NCI-H460 (cell line): ENCODE measurements at regions not wholly inside any gene's neighbourhood (a gene's known extent, or its start where the extent isn't known, plus 50 kb on each side); places are given as distances from the start of the nearest gene placed in this dataset.
"Not testable (repeated sequence)": the region's sequence is repeated elsewhere in the genome, so short reads cannot be mapped to it uniquely, and the experiment has no call there.

Experiments
- DNase-seq: peaks from one replicate; pipeline ENCODE4 v3.0.0-alpha.2; 2016; ENCODE audit warnings: low read depth; ENCODE audit errors: extremely low read depth

DNA sequence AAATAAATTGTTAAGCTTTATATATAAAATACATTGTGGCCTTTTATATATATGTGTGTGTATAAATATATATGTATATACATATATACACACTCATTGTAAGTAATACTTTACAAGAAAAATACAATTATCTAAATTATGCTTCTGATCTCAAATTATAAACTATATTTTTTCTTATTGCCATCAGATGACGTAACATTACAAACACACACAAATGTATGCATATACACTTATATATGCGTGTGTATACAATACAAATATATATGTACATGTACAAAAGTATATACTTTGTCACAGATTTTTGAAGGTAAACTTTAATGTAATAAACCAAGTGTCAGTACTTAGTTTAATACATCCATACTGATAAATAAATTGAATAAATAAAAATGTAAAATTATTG, 278.9 kb upstream of the LMO3 start:
- no peak for DNase-seq

DNA sequence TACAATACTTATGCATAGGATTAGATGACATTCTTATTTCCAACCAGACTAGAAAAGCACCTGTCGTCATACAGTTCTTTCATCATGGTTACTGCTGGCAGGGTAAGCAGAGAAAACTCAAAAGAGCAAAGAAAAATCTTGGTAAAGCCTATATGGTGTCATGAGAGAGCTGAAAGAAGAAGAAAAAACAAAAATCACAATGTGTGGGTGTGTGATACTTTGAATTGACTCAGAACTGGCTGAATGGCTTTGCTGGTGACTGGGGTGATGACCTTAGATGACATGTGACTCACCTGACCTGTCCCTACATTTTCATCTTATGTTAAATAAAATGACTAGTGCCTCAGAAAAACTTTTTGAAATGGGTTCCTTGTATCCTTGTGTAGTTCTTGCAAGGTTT, 278.1 kb upstream of the LMO3 start:
- no peak for DNase-seq

DNA sequence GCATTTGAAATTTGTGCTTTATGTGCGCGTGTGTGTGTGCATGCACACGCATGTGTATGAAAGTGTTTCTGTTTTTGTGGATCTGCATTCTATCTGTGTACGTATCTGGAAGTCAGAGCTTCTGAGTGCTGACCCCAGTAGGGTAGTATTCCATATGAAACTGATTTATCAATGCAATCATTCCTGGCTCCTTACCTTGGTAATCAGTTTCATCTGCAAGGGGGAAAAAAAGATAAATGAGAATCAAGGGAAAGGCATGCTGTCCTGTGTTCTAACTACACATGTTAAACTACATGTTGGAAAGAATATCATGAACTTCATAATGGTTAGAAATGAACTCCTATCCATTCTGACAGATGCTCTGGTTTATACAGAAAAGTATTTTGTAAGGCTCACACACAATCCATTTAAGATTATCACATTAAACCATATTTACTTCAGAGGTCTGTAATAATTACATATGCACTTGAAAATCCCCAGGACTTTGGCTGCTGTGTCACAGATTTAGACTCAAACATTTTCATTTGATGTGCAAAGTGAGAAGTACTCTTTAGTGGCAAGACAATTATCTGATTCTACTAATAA, 276.1 kb upstream of the LMO3 start:
- DNase-seq: no peak

DNA sequence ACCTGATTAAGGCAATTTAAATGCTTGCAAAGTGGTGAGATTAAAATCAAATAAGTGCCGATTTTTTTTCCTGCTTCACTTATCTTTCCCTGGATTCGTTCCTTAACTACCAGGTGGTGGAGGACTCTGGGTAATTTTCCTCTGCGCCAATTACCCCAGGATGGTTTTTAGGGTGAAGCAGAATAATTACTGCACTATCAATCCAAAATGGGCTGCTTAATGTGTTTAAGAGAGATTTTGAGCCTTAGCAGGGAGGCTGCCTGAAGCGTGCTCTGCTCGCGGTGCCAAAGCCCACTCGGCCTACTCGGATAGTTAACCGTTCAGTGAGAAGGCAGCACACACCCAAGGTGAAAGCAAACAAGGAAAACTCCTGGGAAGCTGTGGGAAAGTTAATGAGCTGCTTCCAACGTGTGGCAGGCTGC, 274.9 kb upstream of the LMO3 start:
- no peak for DNase-seq

DNA sequence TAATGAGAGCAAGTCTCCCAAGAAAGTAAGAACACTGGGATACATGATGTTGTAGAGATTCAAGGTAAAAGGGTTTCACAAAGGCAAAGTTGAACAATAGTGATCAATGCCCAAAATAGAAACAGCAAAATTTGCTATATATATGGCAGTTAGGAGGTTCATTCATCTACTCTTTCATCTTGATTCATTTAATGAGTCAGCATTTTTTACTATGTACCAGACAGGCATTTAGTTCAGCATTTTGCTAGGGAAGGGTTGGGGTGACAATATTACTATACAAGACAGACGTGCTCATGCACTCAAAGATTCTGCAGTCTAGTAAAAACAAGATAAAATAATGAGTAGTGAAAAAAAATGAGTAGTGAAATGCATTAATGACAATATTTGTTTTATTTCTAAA, 264.9 kb upstream of the LMO3 start:
- DNase-seq: no peak

DNA sequence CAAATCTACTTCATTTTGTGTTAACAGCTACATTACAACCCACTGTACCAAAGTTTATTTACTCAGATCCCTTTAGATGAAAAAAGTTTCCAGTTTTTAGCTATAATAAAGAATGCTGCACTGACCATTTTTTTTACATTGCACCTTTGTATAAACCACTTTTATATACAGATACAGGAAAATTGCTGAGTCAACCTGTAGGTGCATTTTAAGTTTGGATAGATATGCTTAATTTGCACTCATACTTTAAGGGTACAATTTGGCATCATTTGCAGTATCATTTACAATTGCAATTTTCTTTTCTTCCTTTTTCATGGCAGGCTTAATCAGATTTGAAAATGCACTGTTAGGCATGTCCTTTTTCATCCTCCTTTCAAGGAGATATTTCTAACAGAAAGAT, 257.8 kb upstream of the LMO3 start:
- DNase-seq: no peak

DNA sequence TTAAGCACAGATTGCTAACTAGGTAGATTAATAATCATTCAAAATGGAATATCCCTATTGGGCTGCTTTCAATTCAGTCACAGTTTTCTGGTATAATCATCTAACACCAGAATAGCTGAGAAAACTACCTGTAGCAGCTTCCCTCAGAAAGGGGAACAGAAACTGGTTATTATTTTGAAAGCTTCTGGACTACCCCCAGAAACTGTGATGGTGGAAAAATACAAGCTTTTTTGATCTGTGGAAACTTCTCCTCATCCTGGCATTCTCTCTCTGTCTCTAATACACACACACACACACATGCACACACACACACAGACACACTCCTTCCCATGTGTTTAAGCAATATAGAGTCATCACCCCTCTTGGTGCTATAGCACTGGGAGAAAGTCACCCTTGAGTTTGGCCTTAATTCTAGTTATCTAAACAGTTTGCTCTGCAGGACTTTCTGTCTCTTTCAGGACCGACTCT, 251.5 kb upstream of the LMO3 start:
- no peak for DNase-seq

DNA sequence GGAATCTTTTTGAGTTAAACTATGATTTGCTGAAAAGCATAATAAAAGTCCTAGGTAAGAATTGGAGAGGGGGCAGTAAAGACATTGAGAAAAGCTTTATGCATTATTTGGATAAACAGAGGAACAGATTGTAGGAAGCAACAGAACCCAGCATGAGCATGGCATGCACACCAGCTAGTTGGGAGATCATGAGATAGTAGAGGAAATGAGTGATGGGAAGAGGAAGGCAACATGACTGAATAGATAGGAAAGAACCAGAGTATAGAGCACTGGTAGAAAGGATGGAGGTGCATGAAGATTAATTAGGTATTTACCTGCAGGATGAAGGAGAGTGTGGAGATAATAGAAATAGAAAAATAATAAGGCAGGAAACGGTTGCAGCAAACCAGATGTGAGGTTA, 248.5 kb upstream of the LMO3 start:
- no peak for DNase-seq

DNA sequence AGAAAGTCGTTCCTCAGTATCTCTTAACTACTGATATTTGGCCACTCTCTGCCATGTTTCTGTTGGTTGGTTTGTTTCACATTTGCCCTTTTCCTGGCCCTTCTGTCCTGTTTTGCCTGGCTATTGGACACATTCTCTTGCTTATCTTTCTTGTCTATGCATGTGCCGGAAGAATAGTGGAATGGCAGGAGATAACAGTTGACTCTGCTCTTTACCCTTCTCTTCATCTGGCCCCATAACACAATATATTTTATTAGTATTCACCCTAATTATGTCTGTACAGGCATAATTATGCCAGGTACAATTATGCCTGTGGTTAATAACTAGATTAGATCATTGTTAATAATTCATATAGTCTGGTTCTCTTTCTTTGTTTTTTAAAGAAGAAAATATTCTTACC, 243.5 kb upstream of the LMO3 start:
- no peak for DNase-seq

DNA sequence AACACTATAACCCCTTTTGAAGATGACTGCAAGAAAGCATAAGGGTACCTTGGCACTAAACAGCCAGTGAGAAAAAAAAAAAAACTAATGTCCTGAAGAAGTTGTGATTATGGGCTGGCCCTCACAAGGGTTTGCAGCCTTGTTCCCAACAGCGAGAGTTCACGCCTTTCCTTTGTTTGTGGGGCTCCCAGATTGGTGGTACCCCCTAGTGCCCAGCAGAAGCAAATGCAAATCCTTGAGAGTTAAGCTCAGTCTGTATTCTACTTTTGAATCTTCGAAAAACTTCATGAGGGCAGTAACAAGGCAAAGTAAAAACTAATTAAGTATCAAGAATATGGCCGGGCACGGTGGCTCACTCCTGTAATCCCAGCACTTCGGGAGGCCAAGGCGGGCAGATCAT, 238.9 kb upstream of the LMO3 start:
- no peak for DNase-seq

DNA sequence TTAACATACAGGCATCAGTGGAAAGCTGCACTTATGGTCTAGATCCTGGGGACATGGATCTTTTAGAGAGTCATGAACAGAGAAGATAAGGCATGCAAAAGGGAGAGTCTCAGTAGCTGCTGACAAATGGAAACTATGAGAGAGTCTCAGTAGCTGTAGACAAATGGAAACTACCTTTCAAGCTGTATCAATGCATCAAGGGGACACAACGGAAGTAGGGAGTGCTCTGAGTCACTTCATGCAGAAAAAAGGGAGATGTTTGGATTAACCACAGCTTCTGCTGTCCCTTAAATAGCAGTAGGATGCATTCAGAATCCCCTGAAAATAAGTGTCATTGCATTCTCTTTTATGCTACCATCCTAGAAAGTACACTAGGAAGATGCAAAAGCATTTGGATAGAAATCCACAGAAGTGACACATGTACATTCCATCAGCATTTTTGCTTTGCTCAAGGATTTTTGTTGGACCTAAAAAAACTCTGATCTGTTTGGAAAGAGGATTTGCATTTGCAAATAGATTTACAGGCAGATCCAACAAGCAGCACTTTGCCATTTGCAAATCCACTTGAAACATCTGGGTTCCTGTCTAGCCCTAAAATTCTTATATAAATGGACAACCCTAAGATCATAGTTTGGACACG, 227.5 kb upstream of the LMO3 start:
- no peak for DNase-seq

DNA sequence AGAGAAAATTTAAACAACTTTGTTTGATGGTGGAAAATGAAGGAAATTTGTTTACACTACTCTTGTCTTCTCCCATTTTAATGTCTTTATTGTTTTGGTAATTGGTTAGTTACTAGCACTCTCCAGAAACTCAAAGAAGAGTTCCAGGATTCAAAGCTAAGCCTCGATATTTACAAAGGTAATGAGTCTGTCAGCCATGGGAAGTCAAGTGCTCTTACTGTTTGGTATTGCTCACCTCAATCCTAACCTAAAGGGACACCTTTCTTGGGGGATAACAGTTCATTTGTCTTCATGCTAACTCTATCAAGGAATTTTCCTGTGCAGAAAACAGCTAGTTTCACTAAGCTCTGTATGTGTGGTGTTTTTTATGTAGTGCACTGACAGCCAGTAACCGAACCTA, 222.9 kb upstream of the LMO3 start:
- DNase-seq: no peak

DNA sequence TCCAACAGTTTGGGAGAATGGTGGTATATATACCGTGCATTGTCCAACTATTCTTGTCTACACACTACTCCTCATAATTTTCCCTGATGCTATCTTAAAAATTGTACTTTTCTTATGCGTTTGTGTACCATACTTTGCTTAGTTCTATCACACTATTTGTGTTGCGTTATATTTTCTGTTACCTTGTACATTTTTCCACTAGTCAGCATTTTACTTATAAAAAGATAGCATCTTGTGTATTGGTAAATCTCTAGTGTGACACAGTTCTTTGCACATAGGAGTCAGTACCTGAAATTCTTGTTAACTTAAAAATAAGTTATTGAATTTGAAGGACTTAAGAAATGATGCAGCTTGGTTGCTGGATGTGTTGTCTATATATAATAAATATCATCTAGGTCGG, 201.8 kb upstream of the LMO3 start:
- DNase-seq: no peak

DNA sequence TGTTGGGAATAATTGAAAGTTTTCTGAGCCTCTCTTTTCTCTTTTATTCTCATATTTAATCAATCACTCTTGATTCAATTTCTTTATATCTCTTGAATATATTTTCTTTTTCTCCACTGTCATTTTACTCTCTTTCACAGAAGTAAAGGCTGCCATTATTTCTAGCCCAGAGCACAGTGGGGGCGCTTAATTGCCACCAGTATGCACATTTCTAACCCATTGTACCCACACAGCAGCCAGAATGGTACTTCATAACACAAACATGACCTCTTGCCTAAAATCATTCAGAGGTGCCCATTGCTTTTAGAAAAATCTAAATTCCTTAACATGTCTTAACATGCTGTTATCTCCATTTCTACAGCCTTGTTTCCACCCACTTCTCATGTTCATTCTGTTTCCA, 190.2 kb upstream of the LMO3 start:
- DNase-seq: no peak

DNA sequence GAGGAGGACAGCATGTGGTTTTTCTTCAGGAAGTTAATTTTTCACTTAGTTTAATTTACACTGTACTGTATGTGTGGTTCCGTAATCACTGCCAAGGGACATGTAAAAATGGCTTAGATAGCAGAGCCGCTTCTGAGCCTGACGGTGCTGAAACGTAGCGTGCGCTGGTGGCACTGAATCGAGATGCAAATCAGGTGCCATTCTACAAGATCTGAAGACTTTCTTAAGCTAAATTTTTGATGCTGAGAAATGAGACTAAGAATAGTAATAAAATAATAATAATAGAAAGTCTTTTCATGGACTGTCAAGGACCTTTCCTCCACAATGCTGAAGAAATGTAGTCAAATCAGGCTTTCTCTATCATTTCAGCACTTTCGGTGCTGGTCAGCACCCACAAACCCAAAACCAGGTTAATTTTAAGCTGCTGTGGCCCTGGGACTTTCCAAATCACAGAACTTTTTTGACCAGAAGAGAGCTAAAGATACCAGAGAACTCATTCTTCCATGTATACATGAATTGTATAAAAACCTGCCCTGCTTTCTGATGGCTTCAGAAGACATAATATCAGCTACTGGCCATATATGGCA, 183.3 kb upstream of the LMO3 start:
- DNase-seq: no peak

DNA sequence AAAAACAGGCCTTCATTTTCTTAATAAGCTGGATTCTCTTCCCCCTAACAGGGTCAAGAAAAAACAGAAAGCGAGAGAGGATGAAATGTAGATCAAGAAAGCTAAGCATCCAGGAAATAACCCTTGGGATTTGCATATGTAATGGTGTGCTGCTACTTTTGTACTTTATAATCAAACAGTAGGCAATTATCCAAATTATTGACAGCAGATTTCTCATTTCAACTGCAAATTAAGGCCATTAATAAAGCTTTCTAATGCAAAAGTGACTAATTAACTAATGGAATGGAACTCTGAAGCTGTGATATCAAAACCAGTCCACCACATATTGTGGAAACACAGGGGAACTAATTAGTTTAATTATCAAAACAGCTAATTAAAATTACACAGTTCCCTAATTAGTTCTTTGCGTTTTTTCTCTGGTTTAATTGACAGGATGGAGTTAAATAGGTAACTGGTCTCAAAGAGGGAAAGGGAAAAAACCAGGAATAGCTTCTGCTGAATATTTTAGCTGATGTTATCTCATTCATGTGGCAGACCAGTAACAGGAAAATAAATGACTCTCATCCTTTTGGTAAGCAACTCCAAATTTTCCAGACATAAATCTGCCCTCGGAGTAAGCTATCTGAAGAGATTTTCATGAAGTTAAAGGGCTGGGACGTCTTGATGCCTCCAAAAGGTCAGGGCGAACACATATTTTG, 182.7 kb upstream of the LMO3 start:
- DNase-seq: no peak

DNA sequence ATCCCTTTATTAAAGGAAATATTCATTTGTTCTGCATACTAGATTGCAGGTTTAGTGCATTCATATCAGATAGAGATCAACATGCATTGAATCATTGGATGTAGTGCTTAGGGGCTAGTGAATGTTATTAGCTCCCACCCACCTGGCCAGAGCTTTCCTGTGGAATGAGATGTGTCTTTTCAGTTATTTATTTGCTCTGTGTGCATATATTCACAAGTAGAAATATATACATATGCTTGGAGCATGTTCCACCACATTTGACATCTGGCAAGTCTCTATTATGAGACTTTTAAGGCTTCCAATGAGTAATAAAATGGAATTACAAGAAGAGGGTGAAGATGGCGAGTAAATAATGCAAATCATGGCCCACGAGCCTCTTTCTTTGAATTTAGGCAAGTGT, 180.0 kb upstream of the LMO3 start:
- no peak for DNase-seq

DNA sequence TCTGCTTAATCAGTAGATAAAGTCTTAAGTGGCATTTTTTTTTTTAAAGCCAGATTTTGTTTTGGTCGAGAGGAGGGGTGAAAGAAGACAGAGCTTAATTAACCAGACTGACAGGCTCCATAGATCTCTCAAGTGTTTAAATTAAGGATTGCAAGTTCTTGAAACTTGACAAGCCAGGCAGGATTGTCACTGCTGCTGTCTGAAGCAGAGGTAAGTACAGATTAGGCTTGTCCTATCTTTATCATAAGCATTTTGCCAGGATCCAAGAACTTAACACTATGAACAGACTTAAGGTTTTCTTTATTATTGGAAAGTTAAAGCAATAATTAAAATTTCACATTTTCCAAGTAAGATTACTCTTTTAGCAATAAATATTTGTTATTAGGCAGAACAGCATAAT, 179.6 kb upstream of the LMO3 start:
- no peak for DNase-seq

DNA sequence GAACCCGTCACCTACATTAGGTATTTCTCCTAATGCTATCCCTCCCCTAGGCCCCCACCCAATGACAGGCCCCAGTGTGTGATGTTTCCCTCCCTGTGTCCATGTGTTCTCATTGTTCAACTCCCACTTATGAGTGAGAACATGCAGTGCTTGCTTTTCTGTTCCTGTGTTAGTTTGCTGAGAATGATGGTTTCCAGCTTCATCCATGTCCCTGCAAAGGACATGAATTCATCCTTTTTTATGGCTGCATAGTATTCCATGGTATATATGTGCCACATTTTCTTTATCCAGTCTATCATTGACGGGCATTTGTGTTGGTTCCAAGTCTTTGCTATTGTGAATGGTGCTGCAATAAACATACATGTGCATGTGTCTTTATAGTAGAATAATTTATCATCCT, 163.2 kb upstream of the LMO3 start:
- not testable (repeated sequence) for DNase-seq

DNA sequence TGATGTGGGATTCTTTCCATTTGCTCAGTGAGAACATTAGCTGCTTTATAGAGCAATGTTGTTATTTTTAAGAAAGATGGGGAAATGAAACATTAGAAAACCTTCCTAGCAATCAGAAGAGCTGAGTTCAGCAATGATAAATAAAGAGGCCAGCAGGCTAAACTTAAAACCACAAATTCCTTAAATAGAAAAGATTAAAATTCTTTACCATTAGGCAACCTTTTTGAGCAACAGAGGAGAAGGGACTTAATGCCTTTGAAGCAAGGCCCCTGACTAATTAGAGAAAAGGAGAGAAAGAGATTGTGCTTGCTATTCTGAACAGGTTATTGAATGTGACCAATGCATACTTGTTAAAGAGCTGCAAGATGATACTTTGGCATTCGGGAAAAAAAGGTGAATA, 160.8 kb upstream of the LMO3 start:
- no peak for DNase-seq

DNA sequence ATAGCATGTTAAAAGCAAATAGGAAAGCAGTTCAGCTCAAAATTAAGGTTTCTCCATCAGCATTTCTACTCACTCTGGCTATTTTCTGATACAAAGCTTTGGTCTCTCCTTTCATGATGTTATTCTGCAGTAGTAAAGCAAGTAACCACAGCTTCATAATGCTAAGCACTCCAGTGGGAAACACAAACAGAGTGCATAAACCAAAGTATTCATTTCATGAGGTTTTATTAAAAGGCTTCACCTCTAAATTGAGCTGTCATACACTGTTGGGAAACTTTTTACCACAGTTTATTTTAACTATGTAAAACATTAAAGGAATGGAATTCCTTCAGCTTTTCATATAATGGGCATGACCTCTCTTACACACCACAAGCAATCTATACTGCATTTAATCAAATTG, 157.9 kb upstream of the LMO3 start:
- DNase-seq: no peak
